ENCODE measurements at regions not wholly inside any gene's neighbourhood (a gene's known extent, or its start where the extent isn't known, plus 50 kb on each side); places are given as distances from the start of the nearest gene placed in this dataset.
A peak's percentile ranks its signal among the peaks of the same experiment; 100 is the strongest.

GRCh38 chr6:94377835-94378234 is 958.5 kb upstream of the EPHA7 start:
- H3K9me3 ChIP-seq (ENCODE audit: control insufficient read depth in 4 of 4, insufficient read depth in 3 of 4, low read length in 3 of 4) = no peaks in the 10 kb centered on the region
- TF ChIP-seq CTCF (IDR thresholded peaks at IDR 0.05; ENCODE audit: control extremely low read depth, extremely low read depth) = no peak
- H3K27ac ChIP-seq (ENCODE audit: low read depth in 1 of 2, low read length in 1 of 2) = no peak overlapping the region
- 69 to 76% methylated on average over 1 of the region's 1 CpG for WGBS, 2 donors
- DNase-seq = no peak
- no peak for ATAC-seq (ENCODE audit: insufficient read depth, low FRiP score)
- peaks cover 0 to 5% (median 0%) of the 10 kb centered on the region in 5 donors for H3K4me1 ChIP-seq (ENCODE audit: control insufficient read depth in 5 of 5, insufficient read depth in 5 of 5, low read length in 5 of 5)
- no peaks in the 10 kb centered on the region for H3K36me3 ChIP-seq (ENCODE audit: control insufficient read depth in 4 of 4, insufficient read depth in 4 of 4, low read length in 4 of 4)
- no peaks in the 10 kb centered on the region for H3K27me3 ChIP-seq (ENCODE audit: control insufficient read depth in 3 of 3, insufficient read depth in 3 of 3, low read length in 2 of 3)
- no peak overlapping the region for H3K9ac ChIP-seq (ENCODE audit: insufficient read depth in 1 of 2, low read length in 2 of 2)
- H3K4me3 ChIP-seq = no peak overlapping the region

- DNase-seq (peak in 2 of 3 donors; percentile 23 to 24), ATAC-seq (ENCODE audit: insufficient read depth, low FRiP score) (no peak)
- Histone ChIP-seq H3K27me3 (ENCODE audit: control insufficient read depth in 3 of 3, insufficient read depth in 3 of 3, low read length in 2 of 3) (no peaks in the 10 kb centered on the region), H3K27ac (ENCODE audit: low read depth in 1 of 2, low read length in 1 of 2) (no peak overlapping the region), H3K9ac (ENCODE audit: insufficient read depth in 1 of 2, low read length in 2 of 2) (no peak overlapping the region), H3K36me3 (ENCODE audit: control insufficient read depth in 4 of 4, insufficient read depth in 4 of 4, low read length in 4 of 4) (no peaks in the 10 kb centered on the region), H3K9me3 (ENCODE audit: control insufficient read depth in 4 of 4, insufficient read depth in 3 of 4, low read length in 3 of 4) (no peaks in the 10 kb centered on the region), H3K4me3 (no peak overlapping the region), H3K4me1 (ENCODE audit: control insufficient read depth in 5 of 5, insufficient read depth in 5 of 5, low read length in 5 of 5) (peaks cover 0 to 5% (median 0%) of the 10 kb centered on the region in 5 donors)
- TF ChIP-seq CTCF (IDR thresholded peaks at IDR 0.05; ENCODE audit: control extremely low read depth, extremely low read depth) = no peak
- WGBS, 2 donors = 86 to 93% methylated on average over 1 of the region's 1 CpG
Observed at GRCh38 chr6:94376876-94377275, 957.5 kb upstream of the EPHA7 start.

- Histone ChIP-seq H3K27me3 (ENCODE audit: control insufficient read depth in 3 of 3, insufficient read depth in 3 of 3, low read length in 2 of 3) (no peaks in the 10 kb centered on the region), H3K27ac (ENCODE audit: low read depth in 1 of 2, low read length in 1 of 2) (no peak overlapping the region), H3K9ac (ENCODE audit: insufficient read depth in 1 of 2, low read length in 2 of 2) (no peak overlapping the region), H3K36me3 (ENCODE audit: control insufficient read depth in 4 of 4, insufficient read depth in 4 of 4, low read length in 4 of 4) (no peaks in the 10 kb centered on the region), H3K9me3 (ENCODE audit: control insufficient read depth in 4 of 4, insufficient read depth in 3 of 4, low read length in 3 of 4) (no peaks in the 10 kb centered on the region), H3K4me1 (ENCODE audit: control insufficient read depth in 5 of 5, insufficient read depth in 5 of 5, low read length in 5 of 5) (peaks cover 0 to 5% (median 0%) of the 10 kb centered on the region in 5 donors), H3K4me3 (no peak overlapping the region)
- DNase-seq (no peak), ATAC-seq (ENCODE audit: insufficient read depth, low FRiP score) (no peak)
- no peak for TF ChIP-seq CTCF (IDR thresholded peaks at IDR 0.05; ENCODE audit: control extremely low read depth, extremely low read depth)
Observed at GRCh38 chr6:94372229-94372628, 952.9 kb upstream of the EPHA7 start.

- 52% methylated on average over 1 of the region's 1 CpG for WGBS, 2 donors
- no peak for TF ChIP-seq CTCF (IDR thresholded peaks at IDR 0.05; ENCODE audit: control extremely low read depth, extremely low read depth)
- DNase-seq (no peak), ATAC-seq (ENCODE audit: insufficient read depth, low FRiP score) (no peak)
- Histone ChIP-seq H3K27ac (ENCODE audit: low read depth in 1 of 2, low read length in 1 of 2) (no peak overlapping the region), H3K9ac (ENCODE audit: insufficient read depth in 1 of 2, low read length in 2 of 2) (no peak overlapping the region), H3K4me1 (ENCODE audit: control insufficient read depth in 5 of 5, insufficient read depth in 5 of 5, low read length in 5 of 5) (no peaks in the 10 kb centered on the region), H3K9me3 (ENCODE audit: control insufficient read depth in 4 of 4, insufficient read depth in 3 of 4, low read length in 3 of 4) (no peaks in the 10 kb centered on the region), H3K27me3 (ENCODE audit: control insufficient read depth in 3 of 3, insufficient read depth in 3 of 3, low read length in 2 of 3) (no peaks in the 10 kb centered on the region), H3K36me3 (ENCODE audit: control insufficient read depth in 4 of 4, insufficient read depth in 4 of 4, low read length in 4 of 4) (no peaks in the 10 kb centered on the region), H3K4me3 (no peak overlapping the region)
Observed at GRCh38 chr6:94367316-94367715, 948.0 kb upstream of the EPHA7 start.
